ENCODE measurements at regions not wholly inside any gene's neighbourhood (a gene's known extent, or its start where the extent isn't known, plus 50 kb on each side); places are given as distances from the start of the nearest gene placed in this dataset.

GRCh38 chr5:92941806-92942205 lies 639.2 kb downstream of the NR2F1-AS1 start:
- TF ChIP-seq CTCF (IDR thresholded peaks at IDR 0.05): no peak
- TF ChIP-seq POLR2A (IDR thresholded peaks at IDR 0.05): no peak

Data from heart left ventricle (tissue), 13 donors.